ENCODE measurements at regions not wholly inside any gene's neighbourhood (a gene's known extent, or its start where the extent isn't known, plus 50 kb on each side); places are given as distances from the start of the nearest gene placed in this dataset.

- WGBS, 2 experiments (ENCODE audit: extremely low coverage in 1 of 2, insufficient coverage in 1 of 2, insufficient read length in 1 of 2, insufficient replicate concordance in 2 of 2, low coverage in 1 of 2, low lambda C conversion rate in 2 of 2, missing lambda C conversion rate in 1 of 2), result 87% methylated on average over 6 of the region's 6 CpGs; no CpG with 5 or more reads in 1 of the 2 experiments
- CTCF ChIA-PET (ENCODE audit: partially characterized antibody), result interaction anchor here (0.7 to 1.8 kb wide), 6 partner anchors 13 to 316 kb away, joined by 3 to 6 read pairs (median 4); no protein-coding TSS in a partner anchor
- no peak overlapping the region for H4K91ac ChIP-seq (replicated peaks; ENCODE audit: insufficient read length, low read length)
- no peak overlapping the region for H3K27ac ChIP-seq (ENCODE audit: low read depth, low read length)
- no peak overlapping the region for H3K18ac ChIP-seq (ENCODE audit: extremely low read depth, low read length)
- H3K4me1 ChIP-seq (replicated peaks in 1 of 4; ENCODE audit: control insufficient read depth in 3 of 4, insufficient read depth in 4 of 4, low read length in 3 of 4), result no peaks in the 10 kb centered on the region
- no peaks in the 10 kb centered on the region for H3K9me3 ChIP-seq (ENCODE audit: insufficient read depth in 2 of 2, low read depth in 1 of 2, low read length in 1 of 2)
- no peak overlapping the region for H3K23ac ChIP-seq (ENCODE audit: insufficient read length)
- H3K4ac ChIP-seq (replicated peaks; ENCODE audit: insufficient read length, low read depth, low read length), result no peak overlapping the region
- H3K23me2 ChIP-seq (ENCODE audit: low read depth, low read length), result no peaks in the 10 kb centered on the region
- H4K8ac ChIP-seq (ENCODE audit: extremely low read depth, insufficient read depth, low read length), result no peak overlapping the region
- H3K79me1 ChIP-seq (ENCODE audit: low read depth, low read length), result no peaks in the 10 kb centered on the region
- no peaks in the 10 kb centered on the region for H3K27me3 ChIP-seq (replicated peaks in 1 of 4; ENCODE audit: control insufficient read depth in 3 of 4, extremely low read depth in 1 of 4, insufficient read depth in 3 of 4, low read length in 3 of 4)
- peaks cover 0 to 3% of the 10 kb centered on the region in 2 experiments; a peak in 1 of 4 replicates for H3K79me2 ChIP-seq (ENCODE audit: control insufficient read depth in 1 of 2, insufficient read depth in 2 of 2, low read length in 2 of 2)
- no peak for FAIRE-seq
- 0 out of 2 replicates have a peak overlapping the region, but pooled peaks have one; percentile 9 for H2AK5ac ChIP-seq (ENCODE audit: low read depth, low read length)
- H3K9ac ChIP-seq (replicated peaks in 1 of 4; ENCODE audit: extremely low read depth in 1 of 4, low read depth in 3 of 4, low read length in 3 of 4), result no peak overlapping the region
- no peak overlapping the region for H2AFZ ChIP-seq (ENCODE audit: low read length)
- no peak overlapping the region for H3K4me2 ChIP-seq (ENCODE audit: insufficient read depth in 1 of 2, low read depth in 2 of 2, low read length in 2 of 2)
- no peak overlapping the region for H2BK5ac ChIP-seq (ENCODE audit: low read depth, low read length)
- H3K36me3 ChIP-seq (ENCODE audit: control insufficient read depth in 2 of 4, insufficient read depth in 4 of 4, low read length in 3 of 4), result no peaks in the 10 kb centered on the region
- TF ChIP-seq KDM1A (IDR thresholded peaks at IDR 0.05; ENCODE audit: borderline replicate concordance, low read length) (no peak), JUND (IDR thresholded peaks at IDR 0.05; ENCODE audit: low read length) (no peak), ASH2L (IDR thresholded peaks at IDR 0.05; ENCODE audit: low read length) (no peak), SUZ12 (IDR thresholded peaks at IDR 0.05; ENCODE audit: low read length) (no peak), SP2 (IDR thresholded peaks at IDR 0.05; ENCODE audit: low read length) (no peak), CEBPB (IDR thresholded peaks at IDR 0.05; ENCODE audit: low read depth, low read length) (no peak), SIN3A (conservative IDR thresholded peaks at IDR 0.05 in 1 of 2, IDR thresholded peaks at IDR 0.05 in 1 of 2; ENCODE audit: low read depth in 1 of 2, low read length in 2 of 2) (no peak), POLR2A (IDR thresholded peaks at IDR 0.05; ENCODE audit: control extremely low read depth in 1 of 2, low read depth in 2 of 2, low read length in 2 of 2) (no peak), TBP (IDR thresholded peaks at IDR 0.05; ENCODE audit: low read depth, low read length) (no peak)
- H3K4me3 ChIP-seq (ENCODE audit: extremely low read depth in 1 of 4, insufficient read depth in 2 of 4, low read depth in 3 of 4, low read length in 4 of 4), result no peak overlapping the region
- H4K20me1 ChIP-seq (replicated peaks in 1 of 2; ENCODE audit: control insufficient read depth in 1 of 2, insufficient read depth in 2 of 2, low read length in 2 of 2), result no peaks in the 10 kb centered on the region
- POLR2A ChIA-PET (ENCODE audit: partially characterized antibody), result interaction anchor here (0.6 to 0.7 kb wide), 2 partner anchors 66 to 971 kb away, joined by 3 to 4 read pairs; no protein-coding TSS in a partner anchor
- H4K5ac ChIP-seq (ENCODE audit: insufficient read length, low read depth, low read length), result no peak overlapping the region
- H2BK120ac ChIP-seq (replicated peaks; ENCODE audit: low read depth, low read length), result no peak overlapping the region
- H2BK20ac ChIP-seq (ENCODE audit: low read length), result no peak overlapping the region
- no peak overlapping the region for H2BK15ac ChIP-seq (ENCODE audit: low read length)
- DNase-seq (ENCODE audit: low read depth in 1 of 2, low spot score in 2 of 2), result no peak
- H2BK12ac ChIP-seq (ENCODE audit: low read depth, low read length), result no peak overlapping the region
- no peak overlapping the region for H3K56ac ChIP-seq (replicated peaks; ENCODE audit: insufficient read length, low read depth, low read length)
- H3K14ac ChIP-seq (ENCODE audit: insufficient read length), result no peak overlapping the region
Measured at GRCh38 chr21:31403596-31404333, 59.7 kb upstream of the TIAM1 start.
